Tibial artery (tissue), 4 donors: ENCODE measurements at regions not wholly inside any gene's neighbourhood (a gene's known extent, or its start where the extent isn't known, plus 50 kb on each side); places are given as distances from the start of the nearest gene placed in this dataset.

Experiments used
- DNase-seq, 2 donors: peaks; one replicate each; pipeline ENCODE4 v3.0.0-alpha.2; 2019
- H3K27ac ChIP-seq, 2 donors: fragments of 200-600 bp; sonication (generic) in 1 of 2; 1 replicate in 1 of 2; 2 replicates in 1 of 2; pipeline ENCODE4 v1.5.1; 2018 to 2019; ENCODE audit warnings: mild to moderate bottlenecking in 1 of 2
- H3K27me3 ChIP-seq, 2 donors: fragments of 200-600 bp; sonication (generic) in 1 of 2; one replicate each; pipeline versions ENCODE4 v1.5.1 to v1.6.0; 2016 to 2019
- H3K36me3 ChIP-seq, 3 donors: fragments of 200-600 bp; sonication (generic) in 2 of 3; one replicate each; pipeline ENCODE4 v1.5.1; 2016 to 2019; ENCODE audit warnings: mild to moderate bottlenecking in 2 of 3
- H3K4me1 ChIP-seq, 4 donors: fragments of 200-600 bp; sonication (generic) in 2 of 4; 1 replicate in 3 of 4; 2 replicates in 1 of 4; pipeline ENCODE4 v1.5.1; 2016 to 2019
- H3K4me3 ChIP-seq, 2 donors: fragments of 200-600 bp; sonication (generic) in 1 of 2; 1 replicate in 1 of 2; 2 replicates in 1 of 2; pipeline ENCODE4 v1.5.1; 2018 to 2019; ENCODE audit warnings: mild to moderate bottlenecking in 2 of 2
- H3K9me3 ChIP-seq, 3 donors: fragments of 200-600 bp; sonication (generic) in 1 of 3; one replicate each; pipeline ENCODE4 v1.5.1; 2016 to 2019
- intact Hi-C: fragments of 100-400 bp; cut with DNase I; formaldehyde crosslinking; loops from one replicate; pipeline ENCODE4 v1.15.0; 2023; ENCODE audit warnings: low total_unique reads
- TF ChIP-seq, protein P1 (sequence below), 2 experiments: fragments of 200-600 bp in 1 of 2; fragments of 450-650 bp in 1 of 2; IDR thresholded peaks; one replicate each; pipeline ENCODE4 v1.5.1; 2017 to 2019; ENCODE audit warnings: antibody characterized with exemption in 2 of 2, mild to moderate bottlenecking in 1 of 2, moderate library complexity in 1 of 2

DNA sequence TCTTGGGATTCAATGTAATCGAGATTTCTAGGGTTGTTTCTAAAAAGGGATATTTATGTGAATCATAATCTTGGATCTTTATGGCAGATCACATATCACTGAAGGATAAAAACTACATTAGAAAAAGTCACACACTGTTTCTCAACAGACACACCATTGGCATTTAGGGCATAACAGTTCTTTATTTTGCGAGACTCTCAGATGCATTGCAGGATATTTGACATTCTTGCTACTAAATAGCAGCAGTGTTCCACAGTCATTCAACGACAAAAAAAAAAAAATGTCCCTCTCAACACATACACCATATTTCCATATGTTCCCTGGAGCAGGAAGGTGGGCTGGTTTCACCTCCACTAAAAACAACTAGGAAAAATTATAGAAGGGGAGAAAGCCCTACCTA is 243.4 kb upstream of the PCDH18 start:
- intact Hi-C loops = no loop called here
- no peaks in the 10 kb centered on the region for H3K4me1 ChIP-seq
- no peaks in the 10 kb centered on the region for H3K9me3 ChIP-seq
- TF ChIP-seq, protein P1, sequence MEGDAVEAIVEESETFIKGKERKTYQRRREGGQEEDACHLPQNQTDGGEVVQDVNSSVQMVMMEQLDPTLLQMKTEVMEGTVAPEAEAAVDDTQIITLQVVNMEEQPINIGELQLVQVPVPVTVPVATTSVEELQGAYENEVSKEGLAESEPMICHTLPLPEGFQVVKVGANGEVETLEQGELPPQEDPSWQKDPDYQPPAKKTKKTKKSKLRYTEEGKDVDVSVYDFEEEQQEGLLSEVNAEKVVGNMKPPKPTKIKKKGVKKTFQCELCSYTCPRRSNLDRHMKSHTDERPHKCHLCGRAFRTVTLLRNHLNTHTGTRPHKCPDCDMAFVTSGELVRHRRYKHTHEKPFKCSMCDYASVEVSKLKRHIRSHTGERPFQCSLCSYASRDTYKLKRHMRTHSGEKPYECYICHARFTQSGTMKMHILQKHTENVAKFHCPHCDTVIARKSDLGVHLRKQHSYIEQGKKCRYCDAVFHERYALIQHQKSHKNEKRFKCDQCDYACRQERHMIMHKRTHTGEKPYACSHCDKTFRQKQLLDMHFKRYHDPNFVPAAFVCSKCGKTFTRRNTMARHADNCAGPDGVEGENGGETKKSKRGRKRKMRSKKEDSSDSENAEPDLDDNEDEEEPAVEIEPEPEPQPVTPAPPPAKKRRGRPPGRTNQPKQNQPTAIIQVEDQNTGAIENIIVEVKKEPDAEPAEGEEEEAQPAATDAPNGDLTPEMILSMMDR (IDR thresholded peaks at IDR 0.05) = no peak
- no peak overlapping the region for H3K4me3 ChIP-seq
- no peak overlapping the region for H3K27ac ChIP-seq
- H3K27me3 ChIP-seq = no peaks in the 10 kb centered on the region
- no peaks in the 10 kb centered on the region for H3K36me3 ChIP-seq
- DNase-seq = no peak

DNA sequence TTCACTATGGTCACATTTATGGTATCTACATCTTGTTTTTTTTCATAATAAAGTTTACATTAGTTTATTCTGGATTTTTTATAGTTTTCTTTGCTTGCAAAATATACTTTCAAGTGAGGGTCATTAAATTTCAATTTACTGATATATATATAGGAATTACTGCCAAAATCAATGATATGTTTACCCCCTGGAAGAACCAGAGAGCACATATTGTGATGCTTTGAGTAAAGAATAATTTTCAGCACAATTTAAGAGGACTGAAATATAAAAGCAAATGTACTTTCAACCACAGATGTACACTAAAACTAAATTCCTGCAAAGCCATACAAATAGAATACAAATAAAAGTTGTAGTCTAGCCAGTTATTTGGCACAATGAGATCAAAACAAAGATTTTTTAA is 242.2 kb upstream of the PCDH18 start:
- no peak for DNase-seq
- no peaks in the 10 kb centered on the region for H3K36me3 ChIP-seq
- no peaks in the 10 kb centered on the region for H3K27me3 ChIP-seq
- no peaks in the 10 kb centered on the region for H3K4me1 ChIP-seq
- no peaks in the 10 kb centered on the region for H3K9me3 ChIP-seq
- H3K4me3 ChIP-seq = no peak overlapping the region
- no peak overlapping the region for H3K27ac ChIP-seq
- intact Hi-C loops = no loop called here
- TF ChIP-seq, protein P1 (IDR thresholded peaks at IDR 0.05) = no peak

DNA sequence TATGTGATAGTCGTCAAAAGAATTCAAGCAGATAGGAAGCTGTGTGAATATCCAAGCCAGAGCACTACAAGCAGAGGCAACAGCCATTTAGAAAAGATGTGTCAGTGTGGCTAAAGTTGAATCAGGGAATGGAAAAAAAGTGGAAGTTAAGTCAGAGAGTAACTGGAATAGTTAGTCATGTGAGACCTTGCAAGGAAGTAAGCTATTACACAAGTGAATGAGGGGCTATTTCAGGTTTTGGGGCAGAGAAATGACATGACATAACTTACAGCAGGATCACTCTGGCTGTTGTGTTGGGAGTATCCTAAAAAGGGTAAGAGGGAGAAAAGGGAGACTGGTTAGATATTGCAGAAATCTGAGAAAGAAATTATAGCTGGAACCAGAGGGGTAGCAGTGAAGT is 236.6 kb upstream of the PCDH18 start:
- DNase-seq = no peak

DNA sequence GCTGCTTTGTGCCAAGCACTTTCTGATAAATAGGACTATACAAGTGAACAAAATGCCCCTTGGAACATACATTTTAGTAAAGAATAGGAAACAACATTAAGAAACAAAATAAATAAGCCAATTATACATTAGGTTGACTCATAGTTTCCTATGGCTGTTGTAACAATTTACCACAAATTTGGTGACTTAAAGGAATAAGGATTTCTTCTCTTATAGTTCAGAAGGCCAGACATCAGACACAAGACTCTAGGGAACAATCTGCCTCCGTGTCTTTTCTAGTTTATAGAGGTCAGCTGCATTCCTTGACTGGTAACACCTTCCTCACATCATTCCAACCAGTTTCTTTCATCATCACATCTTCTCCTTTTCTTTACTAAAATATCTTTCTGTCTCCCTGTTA is 235.9 kb upstream of the PCDH18 start:
- Histone ChIP-seq H3K9me3 (no peaks in the 10 kb centered on the region), H3K36me3 (no peaks in the 10 kb centered on the region), H3K27me3 (no peaks in the 10 kb centered on the region), H3K4me3 (no peak overlapping the region), H3K4me1 (no peaks in the 10 kb centered on the region), H3K27ac (no peak overlapping the region)
- intact Hi-C loops = no loop called here
- DNase-seq = no peak
- TF ChIP-seq, protein P1 (IDR thresholded peaks at IDR 0.05) = no peak

More for the DNA sequence above, 236.6 kb upstream of the PCDH18 start:
- Histone ChIP-seq H3K36me3 (no peaks in the 10 kb centered on the region), H3K9me3 (no peaks in the 10 kb centered on the region), H3K4me3 (no peak overlapping the region), H3K4me1 (no peaks in the 10 kb centered on the region), H3K27me3 (no peaks in the 10 kb centered on the region), H3K27ac (no peak overlapping the region)
- intact Hi-C loops = no loop called here
- TF ChIP-seq, protein P1 (IDR thresholded peaks at IDR 0.05) = no peak

DNA sequence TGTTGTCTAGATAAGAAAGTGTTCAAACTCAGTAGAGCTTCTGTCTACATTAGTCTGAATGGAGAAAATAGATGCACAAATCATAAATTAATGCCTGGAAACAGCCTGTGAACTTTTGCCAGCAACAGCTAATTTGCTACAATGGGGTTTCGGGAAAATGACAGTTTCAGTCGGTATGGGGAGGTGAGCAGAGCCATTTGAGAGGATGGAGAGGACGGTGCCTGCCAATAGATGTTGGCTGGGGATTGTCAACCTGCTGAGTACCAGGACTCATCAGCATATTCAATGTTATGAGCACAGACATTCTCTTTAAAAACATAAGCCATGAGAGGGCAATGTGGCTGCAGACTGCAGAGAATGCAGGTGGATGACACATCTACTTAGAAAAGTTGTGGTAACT is 230.3 kb upstream of the PCDH18 start:
- Histone ChIP-seq H3K27ac (no peak overlapping the region), H3K4me1 (no peaks in the 10 kb centered on the region), H3K4me3 (no peak overlapping the region), H3K27me3 (no peaks in the 10 kb centered on the region), H3K36me3 (no peaks in the 10 kb centered on the region), H3K9me3 (no peaks in the 10 kb centered on the region)
- intact Hi-C loops = no loop called here
- TF ChIP-seq, protein P1 (IDR thresholded peaks at IDR 0.05) = no peak
- DNase-seq = no peak
